Right hindlimb (tissue), 1 donor: ENCODE measurements at regions not wholly inside any gene's neighbourhood (a gene's known extent, or its start where the extent isn't known, plus 50 kb on each side); places are given as distances from the start of the nearest gene placed in this dataset.
"Not testable (repeated sequence)": the region's sequence is repeated elsewhere in the genome, so short reads cannot be mapped to it uniquely, and the experiment has no call there.

Experiments
- DNase-seq: peaks from one replicate; pipeline ENCODE4 v3.0.0-alpha.2; 2018

DNA sequence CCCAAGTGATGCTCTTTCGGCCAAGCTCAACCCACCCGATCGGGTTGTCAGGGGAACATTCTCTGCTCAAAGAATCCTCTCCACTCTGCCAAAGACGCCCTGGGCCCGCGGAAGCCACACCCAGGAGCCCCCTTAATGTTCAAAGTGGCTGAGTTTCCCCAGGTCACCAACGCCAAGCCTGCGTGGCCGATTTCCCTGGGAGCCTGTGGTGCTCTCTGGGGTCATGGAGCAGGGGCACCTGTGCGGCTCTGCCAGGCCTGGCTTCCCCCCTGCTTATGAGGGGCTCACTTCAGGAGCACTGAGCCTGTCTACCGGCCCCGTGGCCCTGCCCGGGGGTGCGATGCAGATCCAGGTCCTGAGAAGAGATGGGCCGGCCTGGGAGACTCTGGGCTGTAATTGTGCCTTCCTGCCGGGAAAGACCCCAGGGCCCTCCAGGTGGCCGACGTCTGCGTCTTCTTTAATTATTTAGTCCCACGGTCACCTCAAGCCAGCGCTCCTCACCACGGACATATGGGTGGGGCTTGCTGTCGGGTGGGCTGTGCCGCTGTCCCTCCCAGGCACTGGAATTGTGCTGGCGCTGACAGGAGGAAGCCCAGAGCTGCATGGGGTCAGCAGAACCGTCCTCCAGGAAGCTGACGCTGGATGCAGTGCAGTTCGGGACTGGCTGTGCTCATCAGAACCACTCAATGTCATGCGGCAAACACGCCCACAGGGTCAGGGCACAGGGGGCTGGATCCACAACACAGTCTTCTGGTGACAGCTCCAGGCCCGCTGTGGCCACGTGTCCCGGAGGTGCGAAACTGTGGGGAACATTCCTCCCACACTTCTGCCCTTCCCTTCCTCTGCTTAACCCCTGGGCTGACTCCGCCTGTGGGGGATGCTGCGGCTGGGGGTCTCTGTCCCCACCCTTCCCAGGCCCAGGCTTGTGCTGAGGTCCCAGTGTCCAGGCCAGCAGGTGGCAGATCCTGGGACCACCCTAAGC, 267.6 kb upstream of the SFSWAP start:
- DNase-seq = no peak

DNA sequence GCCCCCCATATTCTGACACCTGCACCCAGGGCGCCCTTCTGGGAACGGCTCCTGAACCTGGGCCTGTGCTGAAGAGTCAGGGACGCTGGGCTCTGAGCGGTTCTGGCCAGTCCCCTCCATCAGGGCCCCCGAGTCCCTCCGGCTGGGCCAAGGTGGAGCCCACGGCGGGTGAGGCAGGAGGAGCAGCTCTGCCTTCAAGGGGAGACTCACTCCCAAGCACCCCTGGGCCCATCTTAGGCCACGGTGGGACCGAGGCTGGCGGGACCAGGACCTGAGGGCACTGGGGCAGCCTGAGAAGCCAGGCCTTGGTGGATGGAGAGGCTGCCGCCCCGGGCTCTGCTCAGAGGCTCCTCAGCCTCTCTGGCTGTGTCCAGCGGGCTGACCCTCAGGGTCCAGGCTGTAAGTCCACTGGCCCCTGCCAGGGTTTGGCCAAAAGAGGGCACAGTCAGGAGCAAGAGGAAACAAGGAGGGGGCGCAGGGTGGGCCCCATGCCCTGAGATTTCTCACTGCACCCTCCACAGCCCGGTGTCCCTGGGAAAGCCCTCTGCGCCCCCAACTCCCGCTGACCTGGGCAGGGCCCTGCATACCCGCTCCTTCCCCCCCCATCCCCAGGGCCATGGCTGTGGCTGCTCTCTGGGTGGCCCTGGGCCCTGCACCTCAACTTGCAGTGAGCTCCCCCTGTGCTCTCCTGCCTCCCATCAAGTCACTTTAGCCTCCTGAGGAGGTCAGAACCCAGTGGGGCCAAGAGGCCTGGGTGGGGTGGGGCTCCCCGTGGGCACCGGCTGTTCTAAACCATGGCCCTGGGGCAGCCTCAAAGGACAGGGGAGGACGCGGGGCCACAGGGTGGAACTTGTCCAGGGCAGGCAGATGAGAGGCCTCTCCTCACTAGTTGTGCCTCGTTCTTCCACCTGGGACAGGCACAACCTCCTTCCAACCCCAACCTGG, 266.4 kb upstream of the SFSWAP start:
- no peak for DNase-seq

DNA sequence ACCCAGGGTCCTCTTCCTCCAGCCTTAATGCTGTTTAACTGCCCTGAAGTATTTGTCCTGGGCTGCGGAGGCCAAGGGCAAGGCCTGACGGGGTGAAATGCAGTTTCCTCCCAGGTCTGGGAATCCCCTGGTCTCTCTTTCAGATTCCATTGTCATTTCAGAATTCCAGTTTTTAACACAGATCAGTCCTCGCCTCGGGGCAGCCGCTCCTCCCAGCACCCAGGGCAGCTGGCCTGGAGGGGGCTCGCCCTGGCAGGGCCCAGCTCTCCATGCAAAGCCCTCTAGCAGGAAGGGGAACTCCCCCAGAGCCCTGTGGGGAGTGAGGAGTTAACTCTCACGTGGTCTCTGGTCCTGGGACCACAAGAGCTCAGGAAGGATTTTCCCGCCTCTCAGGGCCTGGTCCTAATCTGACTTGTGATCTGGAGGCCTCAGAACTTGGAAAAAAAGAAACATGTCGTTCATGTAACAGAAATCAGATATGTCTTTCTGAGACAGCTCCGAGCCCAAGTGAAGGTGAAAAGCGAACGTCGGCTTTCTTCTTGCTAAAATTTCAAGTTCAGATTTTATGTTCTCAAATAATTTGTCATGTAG, 265.6 kb upstream of the SFSWAP start:
- DNase-seq = no peak

DNA sequence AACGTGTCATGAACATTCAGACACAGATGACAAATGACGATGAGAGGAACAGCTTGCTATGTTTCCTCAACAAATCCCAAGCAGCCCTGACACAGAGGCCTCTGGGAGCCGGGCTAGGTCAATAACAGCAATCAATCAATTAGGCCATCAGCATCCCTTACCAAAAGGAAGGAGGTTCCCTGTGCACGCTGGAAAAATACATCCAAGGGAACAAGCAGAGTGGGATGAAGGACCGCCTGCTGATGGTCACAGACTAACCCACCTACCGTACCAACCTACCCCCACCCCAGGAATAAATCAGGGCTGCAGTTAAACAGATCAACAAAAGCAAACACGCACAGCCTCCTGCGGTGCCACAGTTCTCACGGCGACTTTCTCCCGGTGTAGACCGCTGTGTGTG, 265.1 kb upstream of the SFSWAP start:
- no peak for DNase-seq

DNA sequence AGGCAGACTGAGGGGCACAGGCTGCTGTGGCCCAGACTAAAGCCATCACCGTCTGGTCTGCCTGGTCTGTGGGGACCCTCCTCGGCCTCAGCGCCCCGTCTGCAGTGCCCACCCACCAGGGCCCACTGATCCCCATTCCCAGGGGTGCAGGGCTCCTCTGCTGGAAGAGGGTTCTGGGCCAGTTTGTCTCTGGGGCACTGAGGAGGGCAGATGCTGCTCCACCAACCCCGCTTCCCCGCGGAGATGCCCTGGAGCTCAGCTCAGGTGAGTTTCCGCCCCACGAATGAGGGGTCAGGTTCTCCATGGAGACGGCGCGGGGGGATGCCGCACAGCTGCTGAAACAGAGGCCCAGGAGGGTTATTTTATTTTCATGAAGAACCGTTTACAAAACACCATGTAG, 263.3 kb upstream of the SFSWAP start:
- DNase-seq = not testable (repeated sequence)

DNA sequence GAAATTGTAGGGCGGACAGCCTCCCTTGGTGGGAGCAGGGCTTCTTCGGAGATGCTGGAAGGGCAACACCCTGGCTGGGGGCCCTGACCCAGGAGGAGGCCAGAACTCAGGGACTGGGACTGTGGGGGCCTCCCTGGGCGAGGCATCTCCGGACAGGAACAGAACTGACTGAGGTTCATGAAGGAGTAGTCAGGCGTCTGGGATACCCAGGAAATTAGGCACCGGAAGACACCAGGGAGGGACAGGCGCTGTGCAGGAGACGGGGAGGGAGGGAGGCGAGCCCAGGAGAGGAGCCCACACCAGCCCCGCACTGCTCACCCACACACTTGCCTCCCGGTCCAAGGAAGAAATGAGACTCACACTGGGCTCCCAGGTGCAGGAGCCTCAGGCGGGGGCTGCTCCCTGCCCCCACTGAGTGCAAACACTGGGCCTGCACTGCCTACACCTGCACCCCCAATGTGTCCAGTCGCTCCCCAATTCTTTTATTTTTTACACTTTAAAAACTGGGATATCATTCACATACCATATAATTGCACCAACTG, 262.6 kb upstream of the SFSWAP start:
- no peak for DNase-seq

DNA sequence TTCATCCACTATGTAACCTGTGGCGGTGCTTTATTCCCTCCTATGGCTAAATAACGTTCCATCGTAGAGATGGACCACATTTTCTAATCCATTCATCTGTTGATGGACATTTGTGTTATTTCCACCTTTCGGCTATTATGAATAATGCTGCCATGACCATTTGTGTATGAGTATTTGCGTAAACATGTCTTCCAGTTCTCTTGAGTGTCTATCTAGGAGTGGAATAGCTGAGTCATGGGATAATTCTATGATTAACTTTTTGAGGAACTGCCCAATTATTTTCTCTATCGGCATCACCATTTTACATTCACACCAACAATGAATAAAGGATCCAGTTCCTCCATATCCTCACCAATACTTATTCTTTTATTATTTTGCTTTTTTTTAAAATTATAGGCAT, 261.9 kb upstream of the SFSWAP start:
- DNase-seq = no peak

DNA sequence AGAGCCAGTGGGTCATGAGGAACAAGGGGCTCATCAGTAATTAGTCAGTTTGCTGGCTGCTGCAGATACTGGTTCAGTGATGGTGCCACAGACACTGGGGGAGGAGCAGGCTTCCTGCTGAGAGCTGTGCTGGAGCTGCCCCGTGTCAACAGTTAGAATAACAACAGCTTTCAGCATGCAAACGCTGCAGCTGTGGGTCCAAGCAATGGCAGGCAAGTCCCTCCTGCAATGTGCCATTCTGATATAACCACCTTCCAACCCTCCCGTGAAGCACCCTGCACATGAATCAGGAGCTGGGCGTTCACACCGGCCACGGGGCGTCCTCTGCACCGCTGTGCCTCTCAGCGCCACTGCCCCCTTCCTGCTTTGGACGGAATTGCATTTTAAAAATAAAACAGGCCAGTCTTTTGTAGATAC, 258.4 kb upstream of the SFSWAP start:
- DNase-seq = no peak

DNA sequence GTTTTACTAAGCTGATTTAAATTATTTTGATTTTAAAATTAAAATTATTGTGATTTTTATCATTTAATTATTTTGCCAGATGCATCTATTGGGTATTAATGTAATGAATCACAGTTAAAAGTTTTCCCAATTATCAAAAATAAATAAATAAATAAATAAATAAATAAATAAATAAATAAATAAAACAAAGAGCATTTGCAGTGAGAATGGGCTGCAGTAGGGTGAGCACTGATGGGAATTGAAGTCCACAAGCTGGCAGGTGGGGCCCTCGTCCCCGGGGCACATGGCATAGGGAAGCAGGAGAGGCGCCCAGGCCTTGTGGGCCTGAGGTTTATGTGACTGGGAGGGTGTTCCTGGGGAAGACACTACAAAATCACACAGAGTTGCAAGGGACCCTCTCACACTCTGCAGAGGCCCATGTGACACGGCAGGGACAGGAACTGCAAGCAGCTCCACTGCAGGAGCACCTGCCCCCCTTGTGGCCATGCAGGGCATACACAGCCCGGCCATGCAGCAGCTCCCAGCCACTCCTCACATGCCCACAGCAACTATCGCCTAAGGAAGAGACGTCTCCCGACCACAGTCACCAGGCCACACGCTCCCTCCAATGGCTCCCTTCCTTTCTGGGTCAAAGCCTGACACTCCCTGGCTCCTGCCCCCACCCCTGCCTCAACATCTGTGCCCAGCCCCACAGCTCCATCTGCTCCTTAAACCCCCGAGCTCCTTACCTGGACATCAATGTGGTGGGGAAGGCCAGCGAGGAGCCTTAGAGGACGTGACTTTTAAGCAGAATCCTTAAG, 256.3 kb upstream of the SFSWAP start:
- peak; percentile 49 for DNase-seq

DNA sequence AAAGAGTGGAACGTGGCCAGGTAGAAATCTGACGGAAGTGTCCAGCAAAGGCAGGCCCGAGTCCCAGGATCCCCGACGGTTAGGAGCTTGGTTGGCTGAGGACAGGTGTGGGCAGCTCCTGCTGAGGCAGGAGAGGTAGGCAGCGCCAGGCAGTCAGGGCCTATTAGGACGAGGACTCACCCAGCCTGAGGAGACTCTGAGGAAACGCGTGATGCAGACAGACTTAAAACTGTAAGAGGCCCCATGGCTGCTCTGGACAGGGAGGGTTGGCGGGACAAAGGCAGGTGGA, 255.7 kb upstream of the SFSWAP start:
- DNase-seq = no peak

DNA sequence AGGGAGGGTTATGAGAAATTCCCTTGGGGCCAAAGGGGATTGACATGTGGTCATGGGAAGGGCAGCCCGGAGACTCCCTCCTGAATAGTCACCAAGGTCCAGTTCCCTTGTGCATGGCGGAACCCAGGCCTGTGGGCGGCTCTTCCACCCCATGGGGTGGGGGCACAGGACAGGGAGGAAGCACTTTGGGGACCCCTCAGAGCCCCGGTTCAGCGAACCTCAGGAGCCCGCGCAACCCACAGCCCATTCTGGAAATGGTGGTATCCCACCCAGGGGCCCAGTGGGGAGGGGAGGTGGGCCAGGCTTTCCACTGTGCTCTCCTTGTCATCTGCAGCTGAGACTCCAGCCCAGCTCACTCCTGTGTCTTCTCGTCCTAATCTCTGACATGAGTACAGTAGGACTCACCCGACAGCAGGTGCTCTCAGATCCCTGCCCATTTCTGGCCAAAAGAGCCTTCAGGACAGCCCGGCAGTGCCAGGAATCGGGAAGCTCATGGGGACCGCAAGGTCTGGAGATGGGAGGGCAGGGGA, 255.2 kb upstream of the SFSWAP start:
- DNase-seq = no peak

DNA sequence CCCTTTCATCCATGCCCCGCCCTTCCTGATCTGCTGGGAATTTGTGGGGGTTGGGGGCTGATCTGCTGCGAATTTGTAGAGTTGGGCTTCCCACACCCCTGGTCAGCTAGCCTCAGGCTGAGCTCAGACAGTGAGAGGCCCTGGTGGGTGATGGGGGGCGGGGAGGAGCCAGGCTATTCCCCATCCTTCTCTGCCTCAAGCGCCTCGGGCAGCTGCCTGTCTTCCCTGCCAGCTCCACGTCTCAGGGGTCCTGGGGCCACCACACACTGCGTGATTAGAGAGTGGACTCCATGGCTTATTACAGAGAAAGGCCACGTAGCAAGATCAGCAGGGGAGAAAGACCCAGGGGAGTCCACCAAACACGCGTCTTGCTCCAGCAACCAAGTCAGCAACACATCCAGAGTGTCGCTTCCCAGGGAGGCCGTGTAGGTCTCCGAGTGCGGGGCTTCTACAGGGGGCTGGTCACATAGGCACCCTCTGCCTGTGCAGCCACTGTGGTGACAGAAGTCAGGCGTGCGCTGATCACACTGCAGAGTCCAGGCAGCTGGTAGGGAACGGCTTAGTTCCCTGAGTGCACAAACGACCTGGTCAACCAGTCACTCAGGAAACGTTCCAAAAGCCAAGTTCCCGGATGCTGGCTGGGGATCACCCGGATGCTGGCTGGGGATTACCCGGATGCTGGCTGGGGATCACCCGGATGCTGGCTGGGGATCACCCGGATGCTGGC, 254.4 kb upstream of the SFSWAP start:
- no peak for DNase-seq

DNA sequence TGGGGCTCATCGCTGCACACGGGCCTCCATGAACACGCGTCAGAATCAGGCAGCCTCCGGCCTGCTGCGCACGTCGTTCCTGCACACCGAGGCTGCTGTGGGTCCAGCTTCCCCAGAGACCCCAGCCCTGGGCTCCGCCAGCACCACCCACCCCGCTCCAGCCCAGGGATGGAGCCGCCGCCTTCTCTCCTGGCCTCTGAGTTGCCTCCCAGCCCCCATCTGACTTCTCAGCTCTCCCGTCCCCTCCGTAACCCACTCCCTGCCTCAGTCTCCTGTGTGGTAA, 253.9 kb upstream of the SFSWAP start:
- no peak for DNase-seq

DNA sequence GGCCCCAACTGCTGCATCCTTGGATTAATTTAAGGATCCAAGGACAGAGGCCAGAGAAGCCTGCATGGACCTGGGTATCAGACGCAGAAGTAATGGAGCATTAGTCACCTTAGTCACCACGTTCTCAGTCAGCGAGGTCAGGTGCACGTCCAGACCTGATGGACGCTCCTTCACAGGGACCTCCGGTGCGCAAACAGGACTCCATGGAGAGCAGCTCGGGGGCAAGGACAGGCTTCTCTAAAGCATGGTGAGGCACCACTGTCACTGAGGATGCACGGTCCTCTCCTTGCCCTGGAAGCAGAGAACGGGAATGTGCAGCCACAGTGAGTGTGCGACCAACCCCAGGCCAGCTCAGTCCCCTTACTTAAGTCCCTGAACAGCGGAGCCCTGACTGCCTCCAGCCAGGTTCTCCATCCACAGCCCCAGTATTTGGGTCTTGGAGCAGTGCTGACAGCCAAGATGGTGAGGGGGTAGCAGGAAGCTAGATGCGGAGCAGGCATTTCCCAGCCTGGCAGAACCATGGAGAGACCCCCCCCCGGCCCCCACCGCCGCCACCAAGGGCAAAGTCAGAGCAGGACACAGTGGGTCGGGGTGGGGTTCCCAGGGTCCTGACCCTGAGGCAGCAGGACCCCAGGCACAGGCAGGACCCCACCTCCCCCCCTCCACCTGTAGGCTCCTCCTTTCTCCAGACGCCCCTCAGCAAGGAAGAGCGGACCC, 253.4 kb upstream of the SFSWAP start:
- DNase-seq = no peak

DNA sequence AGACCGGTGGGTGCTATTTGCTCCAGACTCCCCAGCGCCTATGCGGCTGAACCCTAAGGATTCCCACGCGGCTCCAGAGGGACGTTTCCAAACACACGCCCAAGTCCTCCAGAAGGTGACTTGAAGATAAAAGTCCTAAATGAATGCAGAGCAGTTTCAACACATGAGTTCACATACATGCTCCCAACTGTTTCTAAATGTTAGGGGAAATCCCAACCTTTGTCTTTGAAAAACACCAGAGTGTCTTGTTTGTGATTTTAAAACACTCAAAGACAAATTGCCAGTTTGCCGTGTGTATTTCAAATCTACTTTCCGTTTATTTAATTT, 252.9 kb upstream of the SFSWAP start:
- DNase-seq = no peak

DNA sequence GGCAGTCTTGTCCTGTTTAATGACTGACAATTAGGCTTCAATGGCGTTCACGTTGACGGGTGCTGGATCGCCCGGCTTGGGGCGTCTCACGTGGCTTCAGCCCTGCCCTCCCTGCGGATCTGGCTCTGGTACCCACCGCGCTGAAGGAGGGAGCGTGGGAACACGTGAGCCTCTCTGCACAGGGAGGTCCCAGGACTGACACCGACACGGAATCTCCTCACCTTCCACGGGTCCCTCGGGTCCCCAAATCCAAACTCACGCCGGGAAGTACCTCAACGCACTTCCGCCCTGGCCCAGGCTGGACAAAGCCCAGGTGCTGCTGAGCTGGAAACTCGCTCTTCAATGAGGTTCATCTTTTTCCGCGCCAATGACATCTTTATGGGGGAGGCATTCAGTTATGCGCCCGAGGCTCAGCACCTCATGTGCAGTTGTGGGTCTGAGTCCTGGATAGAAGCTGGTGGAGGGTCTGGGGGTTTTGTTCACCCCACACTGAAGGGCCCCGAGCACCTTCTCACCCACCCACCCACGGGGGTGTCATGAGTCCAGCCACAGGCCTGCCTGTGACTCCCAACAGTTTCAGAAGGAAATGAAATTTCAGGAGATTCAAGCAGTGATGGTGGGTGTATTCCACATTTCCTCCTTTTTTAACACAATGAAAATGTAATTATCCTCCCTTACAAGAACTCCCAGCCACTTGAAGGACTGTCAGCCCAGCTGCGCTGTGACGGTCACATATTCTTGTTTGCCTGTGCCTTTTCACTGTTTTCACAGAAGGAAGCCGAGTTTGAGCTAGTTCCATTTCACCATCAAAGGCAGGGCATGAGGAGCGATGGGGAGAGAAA, 251.7 kb upstream of the SFSWAP start:
- DNase-seq = no peak

DNA sequence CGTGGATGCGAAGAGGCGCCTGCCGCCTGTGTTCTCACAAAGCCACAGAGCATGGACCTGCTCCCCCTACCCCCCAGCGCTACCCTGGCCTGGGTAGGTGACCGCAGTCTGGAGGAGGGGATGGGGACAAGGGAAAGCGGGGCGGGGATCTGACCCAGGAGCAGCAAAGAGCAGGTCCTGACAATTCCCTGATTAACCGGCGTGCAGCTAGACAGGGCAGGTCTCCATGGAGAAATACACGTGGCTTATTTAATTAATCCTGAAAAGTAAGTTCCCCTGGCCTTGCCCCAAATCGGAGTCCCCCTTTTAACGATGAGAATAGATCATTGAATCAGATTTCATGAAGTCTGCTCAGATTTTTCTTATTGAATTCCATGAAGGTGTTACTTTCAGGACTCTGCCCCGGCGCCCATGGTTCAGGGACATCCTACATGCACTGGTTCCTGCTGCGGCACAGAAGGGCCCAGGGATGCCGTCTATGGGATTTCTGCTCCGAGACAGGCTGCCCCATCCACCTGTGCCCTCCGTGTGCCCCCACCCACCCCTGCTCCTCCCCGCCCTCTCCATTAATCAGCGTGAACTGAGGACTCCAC, 251.0 kb upstream of the SFSWAP start:
- DNase-seq = no peak

DNA sequence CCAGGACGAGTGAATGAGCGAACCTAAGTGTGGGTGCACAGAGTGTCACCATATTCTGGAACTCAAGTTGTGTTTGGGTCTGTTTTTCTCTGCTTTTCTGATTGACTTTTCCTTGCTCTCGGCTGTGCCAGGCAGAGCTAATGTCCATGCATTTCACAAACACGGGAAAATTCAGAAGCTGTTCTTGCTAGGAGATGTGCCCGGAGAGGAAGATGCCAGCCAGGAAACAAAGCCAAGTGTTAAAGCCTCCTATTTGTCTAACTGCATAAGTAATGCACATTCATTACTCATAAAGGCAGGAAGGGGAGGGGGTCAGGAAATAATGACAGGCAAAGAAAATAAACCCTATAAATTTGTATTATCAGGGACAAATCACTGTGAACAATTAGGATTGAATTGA, 250.4 kb upstream of the SFSWAP start:
- no peak for DNase-seq

DNA sequence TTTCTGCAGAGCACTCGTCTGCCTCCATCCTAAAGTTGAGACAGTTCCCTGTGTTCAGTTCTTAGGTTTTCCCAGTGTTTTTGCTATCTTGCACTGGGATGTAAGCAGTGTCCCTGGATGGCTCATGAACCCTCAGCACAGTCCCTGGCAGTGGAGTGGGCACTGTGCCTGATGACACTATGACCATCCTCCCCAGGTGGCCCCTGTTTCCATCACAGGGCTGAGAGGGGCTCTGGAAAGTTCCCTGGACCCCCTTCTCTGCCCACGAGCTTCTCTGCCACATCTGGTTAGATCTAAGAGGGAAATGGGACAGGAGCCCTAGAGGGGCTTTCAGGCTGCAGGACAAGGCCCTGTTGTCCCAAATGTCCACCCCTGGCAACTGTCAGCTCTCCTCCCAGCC, 249.8 kb upstream of the SFSWAP start:
- no peak for DNase-seq

DNA sequence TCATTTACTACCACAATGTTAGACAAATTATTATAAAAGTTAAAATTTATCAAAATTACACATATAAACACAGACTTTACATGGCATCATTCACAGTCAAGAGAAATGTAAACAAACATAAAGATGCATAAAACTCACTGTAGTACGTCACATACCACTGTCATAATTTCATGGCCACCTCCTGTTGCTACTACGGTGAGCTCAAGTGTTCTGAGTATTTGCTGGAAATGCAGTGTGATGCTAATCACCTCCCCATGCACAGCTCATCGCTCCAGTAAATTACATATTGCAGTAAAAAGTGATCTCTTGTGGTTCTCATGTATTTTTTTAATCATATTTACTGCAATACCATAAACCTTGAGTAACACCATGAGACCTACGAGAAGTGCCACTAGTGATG, 247.7 kb upstream of the SFSWAP start:
- DNase-seq = no peak
